Astrocyte (in vitro differentiated cells and primary cell): ENCODE measurements at regions not wholly inside any gene's neighbourhood (a gene's known extent, or its start where the extent isn't known, plus 50 kb on each side); places are given as distances from the start of the nearest gene placed in this dataset.

Experiments
- CTCF ChIP-seq: IDR thresholded peaks from 2 replicates; pipeline ENCODE4 v1.5.1; 2011; ENCODE audit warnings: low read depth, mild to moderate bottlenecking, inconsistent platforms, low read length, moderate library complexity; ENCODE audit not compliant: insufficient read depth
- EZH2 ChIP-seq: IDR thresholded peaks from 2 replicates; pipeline ENCODE4 v1.6.1; 2012; ENCODE audit warnings: mild to moderate bottlenecking, low read length, inconsistent platforms; ENCODE audit not compliant: insufficient read depth

- TF ChIP-seq CTCF = no peak
- TF ChIP-seq EZH2 = no peak
Observed at GRCh38 chr3:150300852-150301517, 107.1 kb upstream of the TSC22D2 start.
